ENCODE measurements at regions not wholly inside any gene's neighbourhood (a gene's known extent, or its start where the extent isn't known, plus 50 kb on each side); places are given as distances from the start of the nearest gene placed in this dataset.
A peak's percentile ranks its signal among the peaks of the same experiment; 100 is the strongest.

- no peaks in the 10 kb centered on the region for H3K27me3 Mint-ChIP-seq (ENCODE audit: unreplicated experiment)
- H3K4me3 Mint-ChIP-seq (ENCODE audit: low read depth, unreplicated experiment), result peak overlapping the region; percentile 6
- BruUV-seq (replicated peaks), result no TSS peak
- intact Hi-C loops (cut with micrococcal nuclease; ENCODE audit: unreplicated experiment), result no loop called here
- no peaks in the 10 kb centered on the region for H3K36me3 Mint-ChIP-seq (ENCODE audit: insufficient read depth, unreplicated experiment)
- H3K27ac Mint-ChIP-seq (ENCODE audit: unreplicated experiment), result no peak overlapping the region
- no peaks in the 10 kb centered on the region for H3K9me3 Mint-ChIP-seq (ENCODE audit: low read depth, unreplicated experiment)
- TF ChIP-seq CTCF (IDR thresholded peaks at IDR 0.05; ENCODE audit: unreplicated experiment), result no peak
- DNase-seq, result no peak
- peaks cover 6% of the 10 kb centered on the region for H3K4me1 Mint-ChIP-seq (ENCODE audit: low read depth, unreplicated experiment)
- CTCF ChIA-PET, result no interaction called here
Observed at GRCh38 chr6:77026341-77026740, 436.9 kb downstream of the HTR1B start.

GRCh38 chr6:77025736-77026223 lies 437.5 kb downstream of the HTR1B start:
- BruUV-seq (replicated peaks), result no TSS peak
- no peak for TF ChIP-seq CTCF (IDR thresholded peaks at IDR 0.05; ENCODE audit: unreplicated experiment)
- H3K9me3 Mint-ChIP-seq (ENCODE audit: low read depth, unreplicated experiment), result no peaks in the 10 kb centered on the region
- H3K27ac Mint-ChIP-seq (ENCODE audit: unreplicated experiment), result no peak overlapping the region
- DNase-seq, result no peak
- CTCF ChIA-PET, result no interaction called here
- no peaks in the 10 kb centered on the region for H3K27me3 Mint-ChIP-seq (ENCODE audit: unreplicated experiment)
- H3K36me3 Mint-ChIP-seq (ENCODE audit: insufficient read depth, unreplicated experiment), result no peaks in the 10 kb centered on the region
- no peak overlapping the region for H3K4me3 Mint-ChIP-seq (ENCODE audit: low read depth, unreplicated experiment)
- intact Hi-C loops (cut with micrococcal nuclease; ENCODE audit: unreplicated experiment), result no loop called here
- H3K4me1 Mint-ChIP-seq (ENCODE audit: low read depth, unreplicated experiment), result peaks cover 7% of the 10 kb centered on the region

- TF ChIP-seq CTCF (IDR thresholded peaks at IDR 0.05; ENCODE audit: unreplicated experiment), result no peak
- BruUV-seq (replicated peaks), result no TSS peak
- H3K4me1 Mint-ChIP-seq (ENCODE audit: low read depth, unreplicated experiment), result peaks cover 7% of the 10 kb centered on the region
- H3K36me3 Mint-ChIP-seq (ENCODE audit: insufficient read depth, unreplicated experiment), result no peaks in the 10 kb centered on the region
- H3K27me3 Mint-ChIP-seq (ENCODE audit: unreplicated experiment), result no peaks in the 10 kb centered on the region
- H3K27ac Mint-ChIP-seq (ENCODE audit: unreplicated experiment), result no peak overlapping the region
- DNase-seq, result no peak
- H3K9me3 Mint-ChIP-seq (ENCODE audit: low read depth, unreplicated experiment), result no peaks in the 10 kb centered on the region
- intact Hi-C loops (cut with micrococcal nuclease; ENCODE audit: unreplicated experiment), result no loop called here
- no peak overlapping the region for H3K4me3 Mint-ChIP-seq (ENCODE audit: low read depth, unreplicated experiment)
- CTCF ChIA-PET, result no interaction called here
Observed at GRCh38 chr6:77021778-77022177, 441.5 kb downstream of the HTR1B start.

GRCh38 chr6:77021232-77021631 lies 442.1 kb downstream of the HTR1B start:
- no peak overlapping the region for H3K27ac Mint-ChIP-seq (ENCODE audit: unreplicated experiment)
- H3K27me3 Mint-ChIP-seq (ENCODE audit: unreplicated experiment), result no peaks in the 10 kb centered on the region
- H3K4me1 Mint-ChIP-seq (ENCODE audit: low read depth, unreplicated experiment), result peaks cover 7% of the 10 kb centered on the region
- TF ChIP-seq CTCF (IDR thresholded peaks at IDR 0.05; ENCODE audit: unreplicated experiment), result no peak
- DNase-seq, result no peak
- no peaks in the 10 kb centered on the region for H3K36me3 Mint-ChIP-seq (ENCODE audit: insufficient read depth, unreplicated experiment)
- CTCF ChIA-PET, result no interaction called here
- BruUV-seq (replicated peaks), result no TSS peak
- intact Hi-C loops (cut with micrococcal nuclease; ENCODE audit: unreplicated experiment), result no loop called here
- H3K4me3 Mint-ChIP-seq (ENCODE audit: low read depth, unreplicated experiment), result no peak overlapping the region
- H3K9me3 Mint-ChIP-seq (ENCODE audit: low read depth, unreplicated experiment), result no peaks in the 10 kb centered on the region

All from Calu3 (cell line).